Fibroblast of skin of right biceps (primary cell): ENCODE measurements at regions not wholly inside any gene's neighbourhood (a gene's known extent, or its start where the extent isn't known, plus 50 kb on each side); places are given as distances from the start of the nearest gene placed in this dataset.
A peak's percentile ranks its signal among the peaks of the same experiment; 100 is the strongest.

Experiments used
- DNase-seq: peaks from one replicate; pipeline ENCODE4 v3.0.0-alpha.2; 2013

DNA sequence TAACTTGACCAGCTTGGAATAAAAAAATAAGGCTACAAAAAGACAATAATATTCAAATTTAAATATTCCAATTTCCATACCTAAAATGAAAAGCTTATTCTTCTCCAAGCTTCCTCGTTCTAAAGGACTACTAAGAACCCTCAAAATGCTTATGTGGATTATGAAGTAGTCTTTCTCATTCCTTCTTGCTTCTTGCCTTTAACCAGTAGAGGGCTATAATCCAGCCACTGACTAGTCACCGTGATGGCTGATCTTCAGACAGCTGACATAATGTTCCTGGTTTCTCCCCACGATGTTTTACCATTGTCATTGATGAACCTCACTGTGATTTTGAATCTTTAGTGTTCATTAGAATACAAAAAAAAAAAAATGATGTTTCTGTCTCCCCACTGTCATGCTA lies 515.3 kb downstream of the TLE1 start:
- DNase-seq = no peak

DNA sequence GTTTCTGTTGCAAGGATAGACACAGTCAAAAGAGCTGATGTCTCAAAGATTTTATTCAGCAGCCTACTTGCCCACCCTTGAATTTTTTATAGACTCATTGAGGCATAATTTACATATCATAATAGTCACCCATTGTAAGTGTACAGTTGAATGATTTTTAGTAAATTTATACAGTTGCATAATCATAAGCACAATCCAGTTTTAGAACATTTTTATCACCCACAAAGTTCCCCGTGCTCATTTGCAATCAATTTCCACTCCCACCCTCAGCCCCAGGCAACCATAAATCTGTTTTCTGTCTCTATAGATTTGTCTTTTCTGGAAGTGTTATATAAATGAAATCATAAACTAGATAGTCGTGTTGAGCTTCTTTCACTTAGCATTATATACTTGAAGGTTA lies 517.7 kb downstream of the TLE1 start:
- DNase-seq = no peak

DNA sequence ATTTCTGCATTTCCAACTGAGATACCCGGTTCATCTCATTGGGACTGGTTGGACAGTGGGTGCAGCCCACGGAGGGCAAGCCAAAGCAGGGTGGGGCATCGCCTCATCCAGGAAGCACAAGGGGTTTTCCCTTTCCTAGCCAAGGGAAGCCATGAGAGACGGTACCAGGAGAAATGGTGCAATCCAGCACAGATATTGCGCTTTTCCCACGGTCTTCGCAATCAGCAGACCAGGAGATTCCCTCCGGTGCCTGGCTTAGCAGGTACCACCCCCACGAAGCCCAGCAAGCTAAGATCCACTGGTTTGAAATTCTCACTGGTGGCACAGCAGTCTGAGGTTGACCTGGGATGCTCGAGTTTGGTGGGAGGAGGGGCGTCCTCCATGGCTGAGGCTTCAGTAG lies 527.0 kb downstream of the TLE1 start:
- DNase-seq = no peak

DNA sequence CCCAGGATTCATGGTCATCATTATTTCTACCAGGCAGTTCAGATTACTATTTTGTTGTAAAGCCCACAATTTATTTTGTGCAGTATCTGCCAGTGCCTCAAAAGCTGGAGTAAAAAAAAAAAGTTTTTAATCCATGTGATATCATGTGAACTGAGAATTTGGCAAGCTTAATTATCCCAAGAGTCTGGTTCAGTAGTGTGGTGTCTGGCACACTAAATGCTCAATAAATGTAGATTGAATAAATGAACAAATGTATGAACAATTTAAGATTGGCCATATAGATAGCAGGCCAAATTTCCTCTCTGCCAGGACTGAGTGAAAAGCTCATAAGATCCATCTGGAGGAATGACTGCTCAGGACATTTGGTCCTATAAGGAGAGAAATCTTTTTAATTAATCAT lies 533.0 kb downstream of the TLE1 start:
- no peak for DNase-seq

DNA sequence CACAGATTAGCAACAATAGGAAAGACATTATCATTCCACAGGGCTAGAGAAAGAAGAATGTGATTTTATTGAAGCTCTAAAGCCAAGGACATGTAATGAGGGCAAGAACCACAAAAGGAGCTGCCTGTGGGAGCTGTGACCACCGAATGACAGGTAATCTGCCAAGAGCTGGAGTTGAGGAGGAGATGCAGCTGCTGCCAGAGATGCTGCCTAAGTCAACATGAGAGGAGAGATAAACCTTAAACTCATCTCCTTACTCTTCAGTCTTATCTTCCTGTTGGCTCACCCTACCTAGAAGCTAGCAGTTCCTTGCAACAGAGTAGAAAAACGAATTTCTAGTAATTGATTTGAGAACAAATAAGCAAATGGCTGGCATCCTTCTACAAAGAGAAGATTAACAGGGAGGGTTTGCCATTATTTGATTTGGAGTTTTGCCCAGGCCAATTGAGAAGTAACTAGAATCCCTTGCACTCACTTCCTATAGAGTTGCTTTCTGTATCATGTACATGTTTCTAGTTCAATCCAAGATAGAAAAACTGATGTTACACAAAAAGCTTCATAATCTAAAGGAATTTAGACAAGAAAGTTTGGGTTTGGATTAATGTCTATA lies 539.2 kb downstream of the TLE1 start:
- DNase-seq = no peak

DNA sequence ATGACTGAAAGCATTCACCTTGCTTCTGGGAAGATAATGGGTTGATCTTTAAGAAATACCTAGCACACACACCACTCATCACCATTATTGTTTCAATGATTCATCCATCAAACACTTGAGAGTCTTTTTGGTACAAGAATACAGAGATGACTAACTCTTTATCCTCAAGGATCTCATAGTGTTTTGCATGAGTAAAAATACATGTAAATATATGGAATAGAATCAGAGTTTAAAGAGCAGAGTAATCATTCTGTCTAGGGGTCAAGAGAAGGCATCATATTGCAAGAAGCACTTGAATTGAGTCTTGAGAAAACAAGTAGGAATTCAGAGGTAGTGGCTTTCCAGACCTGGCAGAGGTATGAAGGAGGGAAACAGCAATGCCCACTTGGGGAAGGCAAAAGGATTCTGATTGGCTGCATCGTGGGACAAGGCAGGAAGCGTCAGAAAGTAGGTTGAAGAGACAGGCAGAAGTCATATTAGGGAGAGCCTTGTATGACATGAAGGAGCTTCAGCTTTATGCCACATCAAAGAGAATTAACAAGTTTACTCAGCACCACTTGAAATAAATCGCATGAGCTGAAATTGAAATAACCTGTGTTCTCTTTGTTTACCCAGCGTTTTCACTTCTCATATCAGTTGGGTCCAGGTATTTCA lies 542.5 kb downstream of the TLE1 start:
- DNase-seq = peak; percentile 66

DNA sequence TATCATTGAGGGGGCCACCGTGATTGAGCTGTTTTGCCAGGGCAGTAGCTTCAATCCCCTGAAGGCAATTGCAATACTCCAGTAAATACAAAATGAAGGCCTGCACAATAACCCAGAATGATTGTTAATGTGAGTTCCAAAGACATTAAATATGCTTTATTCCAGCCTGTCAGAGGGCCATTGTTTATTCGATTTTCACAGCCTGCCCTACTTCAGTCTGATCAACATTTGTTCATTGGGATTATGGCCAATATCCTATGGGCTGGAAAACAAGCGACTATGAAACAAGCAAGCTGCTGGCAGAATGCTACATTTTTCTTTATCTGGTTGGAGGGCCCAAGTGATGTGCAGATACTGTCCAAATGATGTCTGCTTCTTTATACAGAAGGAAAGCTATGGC lies 543.1 kb downstream of the TLE1 start:
- DNase-seq = peak; percentile 5

DNA sequence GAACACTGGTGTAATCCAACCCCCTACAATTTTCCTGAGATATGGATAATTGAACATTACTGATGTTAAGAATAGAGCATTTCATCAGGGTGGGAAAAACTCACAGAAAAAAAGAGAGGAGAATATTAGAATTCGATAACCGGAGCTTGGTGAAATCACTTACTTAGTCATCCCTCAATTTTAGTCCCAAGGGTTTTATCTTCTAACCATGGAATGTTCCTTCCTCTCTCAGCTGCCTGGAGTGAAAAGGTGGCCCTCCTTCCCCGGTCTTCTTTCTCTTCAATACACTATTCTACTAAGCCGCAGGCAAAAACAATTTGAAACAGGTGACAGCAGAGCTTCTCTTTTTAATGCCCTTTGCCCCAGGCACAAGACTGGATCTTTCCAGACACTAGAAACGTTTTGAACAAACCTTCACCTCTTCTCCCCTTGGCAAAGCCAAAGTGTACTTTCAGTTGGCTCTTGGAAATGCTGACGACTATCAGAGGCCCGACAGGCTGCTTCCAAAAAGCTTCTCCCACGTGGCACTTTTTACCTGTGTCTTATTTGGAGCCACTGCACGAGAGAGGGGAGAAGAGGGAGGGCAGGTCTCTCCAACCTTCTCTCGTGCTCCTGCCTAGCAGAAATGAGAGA lies 543.9 kb downstream of the TLE1 start:
- DNase-seq = peak; percentile 28

DNA sequence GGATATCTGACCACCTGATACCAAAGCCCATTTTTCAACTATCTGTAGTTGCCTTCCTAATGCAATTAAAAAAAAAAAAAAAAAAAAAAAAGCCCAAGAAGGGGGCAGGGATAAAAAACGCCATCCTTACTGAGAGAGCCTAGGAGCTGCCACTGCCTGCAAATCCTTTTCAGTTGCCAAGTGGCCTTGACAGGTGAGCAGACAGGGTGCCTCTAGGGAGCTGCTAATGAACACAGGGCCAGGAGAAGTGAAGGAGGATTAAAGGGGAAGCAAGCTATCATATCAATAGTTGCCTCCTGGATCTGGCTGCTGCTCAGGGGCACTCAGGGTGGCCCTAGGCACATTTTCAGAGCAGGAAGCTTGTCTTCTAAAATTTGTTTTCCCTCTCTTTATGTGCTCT lies 547.4 kb downstream of the TLE1 start:
- DNase-seq = no peak

DNA sequence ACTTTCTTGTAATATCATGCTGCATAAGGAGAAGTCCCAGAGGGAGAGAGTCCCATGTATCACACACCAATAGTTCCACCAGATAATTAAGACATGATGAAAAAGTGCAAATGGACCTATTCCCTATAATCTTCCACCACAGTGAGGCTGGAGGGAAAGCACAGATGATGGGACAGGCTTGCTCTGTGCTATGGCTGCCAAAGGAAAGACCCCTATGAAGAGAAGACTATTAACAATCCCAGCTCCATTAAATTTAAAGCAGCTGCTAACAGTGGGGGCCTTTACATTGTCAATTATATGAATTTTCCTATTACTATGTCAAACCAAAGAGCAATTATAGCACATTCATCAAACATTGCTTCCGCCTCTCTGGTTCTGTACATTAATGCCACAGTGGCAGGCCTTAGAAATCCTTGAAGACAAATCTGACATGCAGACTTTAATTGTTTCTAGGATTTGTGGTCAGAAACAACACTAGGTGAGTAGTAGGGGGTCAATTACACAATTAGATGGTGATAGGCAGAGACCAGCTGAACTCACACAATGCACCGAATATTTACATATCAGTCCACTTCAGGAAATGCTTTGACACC lies 551.3 kb downstream of the TLE1 start:
- DNase-seq = no peak

DNA sequence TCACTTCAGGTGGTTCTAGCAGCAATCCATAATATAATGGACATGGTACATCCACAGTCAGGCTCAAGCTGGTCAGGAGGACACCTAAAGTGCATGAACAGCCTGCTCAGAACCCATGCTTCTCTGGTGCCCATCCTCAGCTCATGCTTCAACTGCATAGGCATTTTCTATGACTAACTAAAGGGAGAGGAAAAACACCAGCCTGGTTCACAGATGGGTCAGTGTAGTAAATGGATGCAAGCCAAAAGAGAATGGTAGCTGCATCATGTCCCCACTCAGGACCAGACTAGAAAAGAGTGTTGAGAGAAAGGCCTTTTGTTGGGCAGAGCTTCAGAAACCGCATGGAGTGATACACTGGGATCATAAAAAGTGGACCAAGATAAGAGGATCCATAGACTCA lies 556.6 kb downstream of the TLE1 start:
- no peak for DNase-seq

DNA sequence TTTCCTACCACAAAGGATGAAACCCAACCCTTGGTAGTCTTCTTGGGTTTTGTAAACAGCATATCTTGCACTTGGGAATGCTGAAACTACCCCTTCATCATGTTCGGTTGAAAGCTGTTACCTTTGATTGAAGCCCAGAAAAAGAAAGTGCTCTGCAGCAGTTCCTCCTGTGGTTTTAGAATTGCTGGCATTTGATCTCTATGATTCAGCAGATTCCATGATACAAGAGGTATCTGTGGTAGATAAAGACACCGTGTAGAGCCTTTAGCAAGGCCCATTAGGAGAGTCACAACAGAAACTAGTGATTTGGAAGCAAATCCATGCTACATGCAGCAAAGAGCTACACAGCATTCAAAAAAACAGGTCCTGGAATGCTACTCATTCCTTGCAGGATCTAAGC lies 557.0 kb downstream of the TLE1 start:
- DNase-seq = peak; percentile 57

DNA sequence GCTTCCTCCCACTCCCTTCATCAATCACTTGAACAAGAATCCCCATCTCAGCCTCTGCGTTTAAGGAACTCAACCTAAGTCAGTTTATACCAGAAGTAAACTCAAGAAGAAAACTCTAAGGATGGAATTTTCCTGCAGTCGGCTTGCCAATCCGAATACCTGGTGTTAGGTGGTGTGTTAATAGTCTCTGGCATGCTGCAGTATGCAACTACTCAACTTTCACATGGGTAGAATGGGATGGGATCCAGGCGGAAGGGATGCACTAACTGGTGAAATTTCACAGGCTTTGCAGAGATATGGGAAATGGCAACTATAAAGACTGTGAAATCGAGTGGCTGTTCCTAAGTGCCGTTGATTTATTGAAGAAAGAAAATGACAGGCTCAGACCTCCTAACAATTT lies 560.6 kb downstream of the TLE1 start:
- no peak for DNase-seq

DNA sequence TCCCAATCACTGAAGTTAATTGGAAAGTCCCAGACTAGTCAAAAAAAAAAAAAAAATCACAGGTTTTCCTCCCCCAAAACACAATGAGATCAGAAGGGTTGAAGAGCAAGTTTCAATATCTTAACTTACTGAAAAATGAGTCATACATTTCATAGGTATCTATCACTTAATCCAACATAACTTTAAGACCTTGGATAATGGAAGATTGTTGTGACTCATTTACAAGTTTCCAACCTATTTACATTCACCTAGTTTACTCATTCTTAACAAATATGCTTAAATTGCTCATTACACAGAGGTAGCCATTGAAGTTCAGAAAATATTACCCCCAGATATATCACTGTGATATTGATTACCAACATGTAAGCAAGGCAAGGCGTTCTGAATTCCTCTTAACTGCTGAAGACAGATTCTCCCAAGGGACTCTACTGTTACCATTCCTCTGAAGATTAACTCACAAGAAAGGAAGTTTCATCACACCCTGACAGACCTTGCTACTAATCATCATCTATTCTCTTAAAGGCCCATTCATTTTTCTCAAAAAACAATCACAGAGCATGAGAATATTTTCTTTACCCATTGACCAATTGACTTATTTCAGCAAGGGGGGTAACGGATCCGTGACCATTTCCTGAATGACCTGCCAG lies 563.8 kb downstream of the TLE1 start:
- peak; percentile 54 for DNase-seq

DNA sequence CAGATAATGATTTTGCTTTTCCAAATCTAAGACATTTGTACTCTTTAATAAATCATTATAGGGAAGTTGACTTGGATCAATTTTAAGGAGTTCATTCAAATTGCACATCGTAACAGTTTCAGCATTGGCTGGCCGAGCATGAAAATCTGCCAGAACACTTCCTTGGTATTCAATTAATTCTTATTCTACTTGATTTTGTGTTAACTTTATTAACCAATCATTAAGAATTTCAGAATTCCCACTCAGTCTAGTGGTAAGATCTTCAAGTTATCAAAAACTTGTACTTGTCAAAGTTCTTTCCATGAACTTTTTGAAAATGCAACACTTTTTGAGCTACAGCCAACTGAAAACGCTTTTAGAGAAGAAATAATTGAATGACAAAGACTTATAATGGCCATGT lies 565.8 kb downstream of the TLE1 start:
- no peak for DNase-seq

DNA sequence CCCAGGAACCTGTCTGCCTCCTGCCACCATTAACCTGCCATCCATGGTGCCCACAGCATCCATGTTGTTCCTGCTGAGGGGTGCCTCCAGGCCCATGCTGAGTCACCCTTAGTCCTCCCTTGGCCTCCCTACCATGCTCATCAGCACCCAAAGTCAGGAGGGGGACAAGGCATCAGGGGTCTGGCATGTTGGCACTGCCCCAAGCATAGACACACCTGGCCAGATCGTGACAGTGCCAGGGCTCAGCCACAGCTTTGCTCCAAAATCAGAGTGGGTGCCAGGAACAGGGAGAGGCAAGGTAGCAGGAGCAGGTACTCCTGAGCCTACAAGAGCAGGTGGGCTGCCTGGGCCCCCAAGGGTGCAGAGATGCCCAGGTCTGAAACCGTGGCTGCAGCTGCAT lies 566.6 kb downstream of the TLE1 start:
- DNase-seq = no peak

DNA sequence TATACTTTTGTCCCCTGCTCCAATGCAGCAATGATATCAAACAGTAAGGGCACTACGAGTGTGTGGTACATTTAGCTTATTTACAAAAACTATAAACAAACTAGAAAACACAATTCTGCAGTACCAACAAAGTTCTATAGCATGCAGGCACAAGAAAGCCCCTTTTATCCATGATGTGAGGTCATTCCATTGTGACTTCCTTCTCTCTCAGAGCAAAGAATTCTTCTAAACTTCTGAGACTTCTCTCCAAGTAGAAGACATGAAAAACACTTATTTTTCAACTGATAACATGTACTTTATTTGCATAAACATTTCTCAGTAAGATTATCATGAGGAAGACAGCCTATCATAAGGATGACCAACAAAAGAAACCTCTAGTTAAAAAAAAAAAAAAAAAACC lies 569.8 kb downstream of the TLE1 start:
- no peak for DNase-seq

DNA sequence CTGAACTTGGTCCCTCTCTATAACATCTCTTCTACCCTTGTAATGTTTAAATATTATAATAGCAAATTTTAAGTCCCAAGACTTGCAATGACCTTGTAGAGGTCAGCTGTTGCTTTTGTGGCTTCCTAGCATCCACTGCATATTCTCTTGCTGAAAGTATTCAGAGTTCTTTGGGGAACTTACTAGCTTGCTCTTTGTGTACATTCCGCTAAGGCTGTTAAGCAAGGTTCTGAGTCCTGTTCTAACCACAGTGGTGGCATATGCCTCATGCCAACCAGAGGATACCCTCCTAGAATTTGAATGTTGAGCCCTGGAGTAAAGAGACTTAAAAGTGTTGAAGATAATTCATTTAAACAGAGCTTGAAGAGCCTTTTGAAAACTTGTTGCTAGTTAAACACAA lies 570.9 kb downstream of the TLE1 start:
- DNase-seq = no peak

DNA sequence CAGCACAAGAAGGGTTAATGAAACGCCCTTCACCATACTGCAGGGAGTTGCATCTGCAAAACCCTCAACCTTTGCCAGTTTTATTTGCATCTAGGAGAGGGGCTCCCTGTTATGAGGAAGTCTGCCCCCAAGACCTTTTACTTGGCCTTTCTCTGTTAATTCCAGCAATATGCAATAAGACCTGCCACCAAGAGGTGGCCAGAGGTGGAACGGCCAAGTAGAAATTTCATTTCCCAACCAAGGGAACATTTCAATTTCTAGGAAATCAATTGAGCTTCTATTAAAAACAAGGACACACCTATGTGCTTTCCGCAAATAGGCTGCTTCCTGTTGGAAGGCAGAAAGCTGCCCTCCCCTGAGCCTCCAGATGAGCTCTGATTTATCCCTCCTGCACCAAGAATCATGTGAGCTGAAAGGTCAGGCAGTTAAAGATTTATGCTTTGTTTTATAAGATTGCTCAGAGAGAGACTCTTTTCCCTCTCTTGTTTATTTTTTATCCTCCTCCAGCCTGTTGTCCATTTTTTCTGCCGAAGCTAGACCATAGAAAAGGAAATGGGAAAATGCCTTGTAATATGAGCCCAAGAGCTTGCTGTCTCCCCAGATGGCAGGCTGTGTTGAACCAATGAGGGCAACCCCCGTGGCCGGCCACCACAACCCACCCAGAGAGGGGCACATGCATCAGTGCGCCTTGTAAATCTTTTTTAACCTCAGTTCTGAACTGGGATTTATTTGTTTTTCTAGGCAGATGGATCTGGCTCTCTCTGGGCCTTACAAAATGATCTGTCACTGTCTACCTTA lies 572.8 kb downstream of the TLE1 start:
- no peak for DNase-seq

DNA sequence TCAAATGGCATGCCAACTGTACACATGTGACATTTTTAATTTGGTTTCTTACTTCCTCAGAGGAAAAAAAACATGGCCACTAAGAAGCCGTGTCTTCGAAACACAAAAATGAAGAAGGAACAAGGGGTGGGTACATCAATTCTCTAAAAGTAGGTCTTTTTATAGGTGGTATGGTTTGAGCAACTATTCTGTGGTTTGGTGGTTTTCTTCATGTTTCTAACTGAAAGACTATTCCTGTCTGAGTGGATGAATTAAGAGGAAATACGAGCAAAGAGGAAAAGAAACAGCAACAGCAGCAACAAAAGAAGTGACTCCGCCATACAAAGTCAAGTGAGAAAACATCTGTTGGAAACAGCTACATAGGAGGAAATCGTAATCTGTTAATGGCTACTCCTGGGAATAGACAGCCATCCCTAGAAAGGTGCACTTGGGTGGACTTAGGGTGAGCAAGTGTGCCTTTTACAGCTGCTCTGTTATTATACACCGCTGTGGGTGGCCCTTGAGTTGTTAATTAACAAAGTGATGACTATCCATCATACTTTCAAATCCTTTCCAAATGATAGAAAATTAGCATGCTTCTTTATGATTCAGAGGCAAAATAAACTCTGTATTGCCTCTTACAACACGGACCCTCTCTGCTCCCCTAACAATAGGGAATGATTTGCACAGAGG lies 575.8 kb downstream of the TLE1 start:
- no peak for DNase-seq

DNA sequence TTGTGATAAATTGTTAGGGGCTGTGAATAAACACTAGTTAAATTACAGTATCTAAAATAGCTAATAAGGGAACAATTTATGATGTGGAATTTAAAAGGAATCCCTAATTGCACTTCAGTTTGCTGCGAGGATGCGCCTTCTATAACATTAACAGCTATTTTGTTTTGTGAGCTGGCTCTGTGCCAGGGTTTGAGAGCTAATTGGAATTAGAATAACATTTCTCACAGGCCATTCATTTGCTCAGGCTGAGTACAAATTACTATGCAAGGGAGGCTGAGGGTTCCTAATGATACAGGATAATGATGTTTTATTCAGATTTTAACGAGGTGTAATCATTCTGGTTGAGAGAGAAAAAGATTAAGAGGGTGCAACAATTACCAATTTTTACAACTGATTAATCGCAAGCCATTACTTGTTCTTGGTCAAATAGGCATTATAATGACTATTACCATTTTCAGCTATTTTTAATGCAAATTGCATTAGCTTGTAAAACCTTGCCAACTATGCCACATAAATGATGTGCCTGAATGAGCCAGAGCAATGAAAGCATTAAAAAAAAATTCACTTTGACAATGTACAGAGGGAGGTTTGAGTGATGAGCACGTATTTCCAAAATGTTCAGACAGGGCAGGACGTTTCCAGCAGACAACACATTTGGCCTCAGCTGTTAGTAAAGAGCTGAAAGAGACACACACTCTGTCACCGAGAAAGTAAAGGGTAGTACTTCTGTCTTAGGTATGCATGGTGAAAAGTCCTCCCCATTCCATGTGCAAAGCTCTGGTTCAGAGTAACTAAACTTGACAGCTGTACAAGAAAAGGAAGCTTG lies 576.5 kb downstream of the TLE1 start:
- no peak for DNase-seq
